PC-3 (cell line): ENCODE measurements at regions not wholly inside any gene's neighbourhood (a gene's known extent, or its start where the extent isn't known, plus 50 kb on each side); places are given as distances from the start of the nearest gene placed in this dataset.

ENCODE experiments used
- ATAC-seq: fragments of 200-7000 bp; cut with Tn5 transposase; 2 replicates; pipeline ENCODE4 v1.9.1; 2020; ENCODE audit warnings: mild to moderate bottlenecking, moderate library complexity
- BruUV-seq: library from RNA; stranded (reverse); fragments of 400-500 nt; replicated peaks from 2 replicates; lab custom pipeline; 2021; lab: Mats Ljungman, UMichigan
- CTCF ChIA-PET: fragments of 300-600 bp; sonication (Branson Sonifier 250); formaldehyde crosslinking; loops from one replicate; lab custom pipeline; 2022; ENCODE audit warnings: antibody characterized with exemption; lab: Charles Lee
- POLR2A ChIA-PET: fragments of 300-600 bp; sonication (Branson Sonifier 250); formaldehyde crosslinking; loops from one replicate; lab custom pipeline; 2022; ENCODE audit warnings: antibody characterized with exemption; ENCODE audit not compliant: unreplicated experiment; lab: Charles Lee
- DNase-seq: peaks from one replicate; pipeline ENCODE4 v3.0.0-alpha.2; 2015
- H2AFZ ChIP-seq: fragments of 300-600 bp; sonication (generic); 2 replicates; pipeline ENCODE4 v1.6.0; 2016; ENCODE audit warnings: antibody characterized with exemption, low read length
- H3F3A ChIP-seq: fragments of 300-600 bp; sonication (generic); one replicate; pipeline ENCODE4 v1.6.0; 2017; ENCODE audit warnings: antibody characterized with exemption, low read length, control low read depth, mild to moderate bottlenecking; ENCODE audit not compliant: unreplicated experiment
- H3K27ac ChIP-seq: fragments of 300-600 bp; sonication (generic); 2 replicates; pipeline ENCODE4 v1.5.1; 2016; ENCODE audit warnings: mild to moderate bottlenecking, low read length
- H3K27me3 ChIP-seq: fragments of 300-600 bp; sonication (generic); 2 replicates; pipeline ENCODE4 v1.6.1; 2016; ENCODE audit warnings: low read length, mixed read lengths
- H3K36me3 ChIP-seq: fragments of 300-600 bp; sonication (generic); 2 replicates; pipeline ENCODE4 v1.6.1; 2016; ENCODE audit warnings: low read depth, mixed run types, low read length, mixed read lengths
- H3K4me1 ChIP-seq: fragments of 300-600 bp; sonication (generic); 2 replicates; pipeline ENCODE4 v1.5.1; 2016; ENCODE audit warnings: low read length; ENCODE audit not compliant: insufficient read depth
- H3K4me2 ChIP-seq: fragments of 300-600 bp; sonication (generic); 2 replicates; pipeline ENCODE4 v1.6.0; 2016; ENCODE audit warnings: low read length
- H3K4me3 ChIP-seq: fragments of 300-600 bp; sonication (generic); 2 replicates; pipeline ENCODE4 v1.5.1; 2016; ENCODE audit warnings: mild to moderate bottlenecking, low read length, mixed read lengths
- H3K79me2 ChIP-seq: fragments of 300-600 bp; sonication (generic); 2 replicates; pipeline ENCODE4 v1.6.1; 2017; ENCODE audit warnings: low read length, mixed read lengths
- H3K9ac ChIP-seq: fragments of 300-600 bp; sonication (generic); 2 replicates; pipeline ENCODE4 v1.6.0; 2016; ENCODE audit warnings: mild to moderate bottlenecking, low read length
- H3K9me2 ChIP-seq: fragments of 300-600 bp; sonication (generic); replicated peaks from 2 replicates; pipeline ENCODE4 v1.6.1; 2016; ENCODE audit warnings: mixed run types, low read length, mixed read lengths
- H3K9me3 ChIP-seq: fragments of 300-600 bp; sonication (generic); 2 replicates; pipeline ENCODE4 v1.6.1; 2016; ENCODE audit warnings: low read length, mixed read lengths
- H4K20me1 ChIP-seq: fragments of 300-600 bp; sonication (generic); 2 replicates; pipeline ENCODE4 v1.6.1; 2016; ENCODE audit warnings: low read length, mixed read lengths
- CTCF ChIP-seq: fragments of 300-600 bp; sonication (generic); conservative IDR thresholded peaks from 2 replicates; pipeline ENCODE4 v1.5.1; 2017; ENCODE audit warnings: antibody characterized with exemption, low read depth, mild to moderate bottlenecking, low read length
- EZH2 ChIP-seq: fragments of 300-600 bp; sonication (generic); IDR thresholded peaks from one replicate; pipeline ENCODE4 v1.6.1; 2017; ENCODE audit warnings: antibody characterized with exemption, mild to moderate bottlenecking, low read length; ENCODE audit not compliant: unreplicated experiment
- EZH2phosphoT487 ChIP-seq: fragments of 300-600 bp; sonication (generic); IDR thresholded peaks from 2 replicates; pipeline ENCODE4 v1.6.1; 2018; ENCODE audit warnings: mild to moderate bottlenecking, antibody characterized with exemption, low read length, borderline replicate concordance
- intact Hi-C: fragments of 100-400 bp; cut with micrococcal nuclease; formaldehyde crosslinking; loops from 2 replicates; pipeline ENCODE4 v1.9.0; 2023

- no peak for TF ChIP-seq CTCF
- TF ChIP-seq EZH2phosphoT487, result no peak
- no peak for TF ChIP-seq EZH2
- POLR2A ChIA-PET, result no interaction called here
Observed at GRCh38 chr7:41096917-41097316, 606.0 kb downstream of the INHBA start.

GRCh38 chr7:41093141-41093540 lies 609.7 kb downstream of the INHBA start:
- Histone ChIP-seq H3K4me3 (no peak overlapping the region), H3F3A (no peaks in the 10 kb centered on the region), H3K79me2 (no peaks in the 10 kb centered on the region), H4K20me1 (no peaks in the 10 kb centered on the region), H3K9me2 (no peaks in the 10 kb centered on the region), H3K27ac (no peak overlapping the region), H3K36me3 (no peaks in the 10 kb centered on the region), H3K4me2 (no peak overlapping the region), H3K4me1 (no peaks in the 10 kb centered on the region), H3K9ac (no peak overlapping the region), H3K9me3 (no peaks in the 10 kb centered on the region), H2AFZ (no peak overlapping the region), H3K27me3 (no peaks in the 10 kb centered on the region)
- ATAC-seq, result no peak
- POLR2A ChIA-PET, result no interaction called here
- CTCF ChIA-PET, result no interaction called here
- no peak for TF ChIP-seq CTCF
- no peak for TF ChIP-seq EZH2phosphoT487
- TF ChIP-seq EZH2, result no peak
- no peak for DNase-seq
- no TSS peak for BruUV-seq
- intact Hi-C loops, result no loop called here

More at GRCh38 chr7:41096917-41097316, 606.0 kb downstream of the INHBA start:
- H3K9me3 ChIP-seq, result no peaks in the 10 kb centered on the region
- CTCF ChIA-PET, result no interaction called here
- no peak overlapping the region for H2AFZ ChIP-seq
- no peak overlapping the region for H3K4me3 ChIP-seq
- H3K27ac ChIP-seq, result no peak overlapping the region
- no peaks in the 10 kb centered on the region for H3K36me3 ChIP-seq
- no peaks in the 10 kb centered on the region for H3F3A ChIP-seq
- intact Hi-C loops, result no loop called here
- H3K79me2 ChIP-seq, result no peaks in the 10 kb centered on the region
- no peaks in the 10 kb centered on the region for H3K9me2 ChIP-seq
- no peak for ATAC-seq
- no peaks in the 10 kb centered on the region for H4K20me1 ChIP-seq
- no peak overlapping the region for H3K4me2 ChIP-seq
- BruUV-seq, result no TSS peak
- no peak overlapping the region for H3K9ac ChIP-seq
- H3K4me1 ChIP-seq, result no peaks in the 10 kb centered on the region
- H3K27me3 ChIP-seq, result no peaks in the 10 kb centered on the region
- no peak for DNase-seq

GRCh38 chr7:41085244-41085643 lies 617.6 kb downstream of the INHBA start:
- ChIA-PET POLR2A (no interaction called here), CTCF (no interaction called here)
- H3K4me2 ChIP-seq, result no peak overlapping the region
- H2AFZ ChIP-seq, result no peak overlapping the region
- intact Hi-C loops, result no loop called here
- no peaks in the 10 kb centered on the region for H4K20me1 ChIP-seq
- no peaks in the 10 kb centered on the region for H3K79me2 ChIP-seq
- H3K4me3 ChIP-seq, result no peak overlapping the region
- no peaks in the 10 kb centered on the region for H3K4me1 ChIP-seq
- TF ChIP-seq CTCF (no peak), EZH2 (no peak), EZH2phosphoT487 (no peak)
- BruUV-seq, result no TSS peak
- no peaks in the 10 kb centered on the region for H3K9me2 ChIP-seq
- H3K27me3 ChIP-seq, result no peaks in the 10 kb centered on the region
- no peaks in the 10 kb centered on the region for H3K9me3 ChIP-seq
- no peak overlapping the region for H3K9ac ChIP-seq
- no peak overlapping the region for H3K27ac ChIP-seq
- no peaks in the 10 kb centered on the region for H3F3A ChIP-seq
- ATAC-seq (peak; percentile 65), DNase-seq (peak; percentile 51)
- H3K36me3 ChIP-seq, result no peaks in the 10 kb centered on the region
